Upper lobe of right lung (tissue), 1 donor: ENCODE measurements at regions not wholly inside any gene's neighbourhood (a gene's known extent, or its start where the extent isn't known, plus 50 kb on each side); places are given as distances from the start of the nearest gene placed in this dataset.
"Not testable (repeated sequence)": the region's sequence is repeated elsewhere in the genome, so short reads cannot be mapped to it uniquely, and the experiment has no call there.

ENCODE experiments used
- ATAC-seq: fragments of 200-7000 bp; cut with Tn5 transposase; one replicate; pipeline ENCODE4 v1.9.1; 2020; ENCODE audit warnings: mild to moderate bottlenecking, moderate library complexity
- DNase-seq: peaks from one replicate; pipeline ENCODE4 v3.0.0-alpha.2; 2020
- H3K27ac ChIP-seq: fragments of 200-600 bp; one replicate; pipeline ENCODE4 v1.8.0; 2022
- H3K27me3 ChIP-seq: fragments of 200-600 bp; one replicate; pipeline ENCODE4 v1.8.0; 2022; ENCODE audit warnings: mild to moderate bottlenecking
- H3K36me3 ChIP-seq: fragments of 200-600 bp; one replicate; pipeline ENCODE4 v1.8.0; 2022
- H3K4me1 ChIP-seq: fragments of 200-600 bp; one replicate; pipeline ENCODE4 v1.8.0; 2022
- H3K4me3 ChIP-seq: fragments of 200-600 bp; one replicate; pipeline ENCODE4 v1.8.0; 2022; ENCODE audit warnings: mild to moderate bottlenecking
- H3K9me3 ChIP-seq: fragments of 200-600 bp; one replicate; pipeline ENCODE4 v1.8.0; 2022
- intact Hi-C: fragments of 100-400 bp; cut with DNase I; formaldehyde crosslinking; loops from one replicate; pipeline ENCODE4 v1.11.0; 2022
- donor health status: DM: no; HTN: yes; CAD: no; lungs with severe emphysema.

DNA sequence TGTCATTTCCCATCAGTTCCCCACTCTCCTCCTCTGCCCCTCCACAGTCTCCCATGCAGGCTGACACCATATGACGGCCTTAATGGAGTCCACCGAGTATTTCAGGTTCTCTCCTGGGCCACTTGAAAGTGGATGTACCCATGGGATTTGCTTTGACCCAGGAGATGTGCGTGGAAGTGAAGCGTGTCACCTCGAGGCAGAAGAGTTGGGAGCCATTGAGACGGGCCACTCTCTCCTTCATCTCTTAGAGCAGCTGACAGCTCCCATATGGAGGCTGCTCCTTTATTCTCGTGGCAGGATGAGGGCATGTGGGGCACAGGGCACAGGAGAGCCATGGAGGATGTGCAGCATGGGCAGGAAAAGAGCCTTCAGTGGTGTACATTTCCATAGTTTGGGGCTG, 144.7 kb upstream of the CRYM start:
- H3K4me1 ChIP-seq, H3K9me3 ChIP-seq, H3K27me3 ChIP-seq, H3K36me3 ChIP-seq, H3K27ac ChIP-seq, DNase-seq, H3K4me3 ChIP-seq, intact Hi-C loops, ATAC-seq: not testable (repeated sequence)

DNA sequence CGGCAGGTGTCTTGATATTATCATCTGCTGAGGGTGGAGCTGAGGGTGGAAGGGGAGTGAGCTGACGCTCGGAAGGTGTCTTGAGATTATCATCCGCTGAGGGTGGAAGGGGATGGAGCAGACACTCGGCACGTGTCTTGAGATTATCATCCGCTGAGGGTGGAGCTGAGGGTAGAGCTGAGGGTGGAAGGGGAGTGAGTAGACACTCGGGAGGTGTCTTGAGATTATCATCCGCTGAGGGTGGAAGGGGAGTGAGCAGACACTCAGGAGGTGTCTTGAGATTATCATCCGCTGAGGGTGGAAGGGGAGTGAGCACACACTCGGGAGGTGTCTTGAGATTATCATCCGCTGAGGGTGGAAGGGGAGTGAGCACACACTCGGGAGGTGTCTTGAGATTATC, 126.6 kb upstream of the CRYM start:
- H3K4me1 ChIP-seq, intact Hi-C loops, H3K36me3 ChIP-seq, H3K9me3 ChIP-seq, H3K27ac ChIP-seq, H3K4me3 ChIP-seq, DNase-seq, H3K27me3 ChIP-seq, ATAC-seq: not testable (repeated sequence)

DNA sequence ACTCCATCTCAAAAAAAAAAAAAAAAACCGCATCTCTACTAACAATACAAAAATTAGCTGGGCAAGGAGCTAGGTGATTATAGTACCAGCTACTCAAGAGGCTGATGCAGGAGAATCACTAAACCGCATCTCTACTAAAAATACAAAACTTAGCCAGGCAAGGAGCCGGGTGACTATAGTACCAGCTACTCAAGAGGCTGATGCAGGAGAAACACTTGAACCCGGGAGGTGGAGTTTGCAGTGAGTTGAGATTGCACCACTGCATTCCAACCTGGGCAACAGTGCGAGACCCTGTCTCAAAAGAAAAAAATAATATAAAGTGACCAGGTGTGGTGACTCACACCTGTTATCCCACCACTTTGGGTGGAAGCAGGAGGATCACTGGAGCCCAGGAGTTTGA, 119.8 kb upstream of the CRYM start:
- H3K4me1 ChIP-seq, H3K27ac ChIP-seq, intact Hi-C loops, H3K27me3 ChIP-seq, DNase-seq, ATAC-seq, H3K4me3 ChIP-seq, H3K36me3 ChIP-seq, H3K9me3 ChIP-seq: not testable (repeated sequence)

DNA sequence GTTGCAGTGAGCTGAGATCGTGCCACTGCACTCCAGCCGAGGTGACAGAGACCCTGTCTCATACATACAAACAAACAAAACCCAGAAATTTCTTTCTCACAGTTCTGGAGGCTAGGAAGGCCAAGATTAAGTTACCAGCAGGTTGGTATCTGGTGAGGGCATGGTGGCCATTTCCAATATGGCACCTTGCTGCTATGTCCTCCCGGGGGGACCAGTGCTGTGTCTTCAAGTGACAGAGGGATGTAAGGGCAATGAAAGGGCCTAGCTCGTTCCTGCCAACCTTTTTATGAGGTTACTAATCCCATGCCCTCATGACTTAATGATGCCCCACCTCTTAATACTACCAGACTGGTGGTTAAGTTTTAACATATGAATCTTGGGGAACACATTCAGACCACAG, 118.5 kb upstream of the CRYM start:
- H3K27ac ChIP-seq, DNase-seq, H3K9me3 ChIP-seq, H3K36me3 ChIP-seq, intact Hi-C loops, ATAC-seq, H3K4me3 ChIP-seq, H3K27me3 ChIP-seq, H3K4me1 ChIP-seq: not testable (repeated sequence)

DNA sequence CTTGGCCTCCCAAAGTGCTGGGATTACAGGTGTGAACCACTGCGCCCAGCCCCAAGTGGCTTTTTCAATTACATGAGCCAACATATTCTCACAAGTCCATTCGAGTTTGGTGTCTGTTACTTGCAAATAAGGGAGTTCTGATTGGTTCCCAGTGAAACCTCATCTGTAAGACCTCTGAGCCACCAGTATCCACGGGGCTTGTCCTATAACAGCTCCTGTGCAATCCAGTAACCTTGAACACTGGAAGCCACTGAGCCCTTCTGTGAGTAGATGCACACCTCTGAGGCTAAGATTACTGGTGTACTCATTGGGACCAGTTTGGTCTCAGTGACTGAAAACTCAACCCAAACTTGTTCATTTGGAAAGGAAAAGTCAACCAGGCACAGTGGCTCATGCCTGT, 112.5 kb upstream of the CRYM start:
- H3K27me3 ChIP-seq, H3K4me3 ChIP-seq, H3K9me3 ChIP-seq, H3K4me1 ChIP-seq, intact Hi-C loops, H3K27ac ChIP-seq, DNase-seq, ATAC-seq, H3K36me3 ChIP-seq: not testable (repeated sequence)

DNA sequence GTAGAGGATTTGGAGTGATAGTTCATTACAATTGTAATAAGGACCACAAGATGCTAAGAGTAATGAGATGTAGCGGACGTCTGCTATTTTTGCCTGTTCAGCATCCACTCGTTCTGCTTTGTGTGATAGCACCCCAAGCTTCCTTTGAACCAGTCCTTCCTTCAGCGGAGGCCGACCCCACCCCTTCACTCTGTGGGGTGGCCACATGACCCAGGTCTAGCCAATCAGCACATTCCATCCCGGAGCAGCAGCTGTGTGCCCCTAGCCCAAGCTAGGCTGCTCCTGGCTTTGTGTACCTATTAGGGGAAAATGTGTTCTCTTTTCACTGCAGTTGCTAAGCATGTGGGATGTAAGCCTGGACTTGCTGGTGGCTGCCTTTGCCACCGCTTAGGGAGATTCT, 111.8 kb upstream of the CRYM start:
- H3K4me1 ChIP-seq, H3K36me3 ChIP-seq, ATAC-seq, DNase-seq, intact Hi-C loops, H3K4me3 ChIP-seq, H3K9me3 ChIP-seq, H3K27ac ChIP-seq, H3K27me3 ChIP-seq: not testable (repeated sequence)

DNA sequence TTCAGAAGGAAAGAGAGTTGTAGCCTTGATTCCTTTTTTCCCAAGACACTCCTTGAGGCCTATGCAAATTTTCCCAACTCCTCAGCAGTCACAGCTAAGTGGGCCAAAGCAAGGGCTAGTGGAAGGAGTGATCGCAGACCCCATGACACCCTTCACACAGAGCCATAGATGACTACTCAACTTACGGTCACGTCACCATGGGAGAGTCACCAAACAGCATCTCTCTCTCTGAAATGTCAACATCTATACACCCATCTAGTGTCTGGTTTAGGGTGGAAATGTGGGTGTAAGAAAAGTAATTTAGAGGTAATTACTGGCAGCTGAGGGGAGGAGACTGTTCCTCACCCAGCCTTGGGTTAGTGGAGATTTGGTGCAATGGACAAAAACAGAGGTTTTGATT, 109.7 kb upstream of the CRYM start:
- H3K27me3 ChIP-seq, H3K36me3 ChIP-seq, H3K9me3 ChIP-seq, intact Hi-C loops, ATAC-seq, H3K4me1 ChIP-seq, DNase-seq, H3K4me3 ChIP-seq, H3K27ac ChIP-seq: not testable (repeated sequence)

DNA sequence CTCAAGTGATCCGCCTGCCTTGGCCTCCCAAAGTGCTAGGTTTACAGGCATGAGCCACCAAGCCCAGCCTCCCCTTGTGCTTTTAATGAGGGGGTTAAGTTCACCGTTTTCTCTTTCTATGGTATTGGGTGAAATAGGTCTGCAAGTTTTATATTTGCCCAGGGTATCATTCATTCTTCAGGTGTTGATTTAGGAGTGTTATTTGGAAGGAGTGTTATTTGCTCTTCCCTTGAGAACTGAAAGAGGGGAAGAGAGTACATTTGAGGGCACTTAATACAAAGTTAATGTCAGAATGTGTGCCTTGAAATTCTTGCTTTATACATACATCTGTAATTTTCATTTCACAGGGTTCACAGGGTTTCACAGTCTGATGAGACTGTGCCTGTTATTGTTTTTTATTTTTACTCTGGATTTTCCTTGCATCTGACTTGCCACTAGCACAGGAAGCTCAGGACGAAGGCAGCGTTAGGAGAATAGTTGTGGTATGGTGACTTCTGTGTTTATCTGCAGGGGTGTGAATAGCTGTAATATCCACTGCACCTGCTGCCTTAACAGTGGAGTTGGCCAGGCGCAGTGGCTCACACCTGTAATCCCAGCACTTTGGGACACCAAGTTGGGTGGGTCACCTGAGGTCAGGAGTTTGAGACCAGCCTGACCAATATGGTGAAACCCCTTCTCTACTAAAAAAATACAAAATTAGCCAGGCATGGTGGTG, 108.3 kb upstream of the CRYM start:
- intact Hi-C loops, H3K4me1 ChIP-seq: not testable (repeated sequence)
- peak; percentile 65 for ATAC-seq

DNA sequence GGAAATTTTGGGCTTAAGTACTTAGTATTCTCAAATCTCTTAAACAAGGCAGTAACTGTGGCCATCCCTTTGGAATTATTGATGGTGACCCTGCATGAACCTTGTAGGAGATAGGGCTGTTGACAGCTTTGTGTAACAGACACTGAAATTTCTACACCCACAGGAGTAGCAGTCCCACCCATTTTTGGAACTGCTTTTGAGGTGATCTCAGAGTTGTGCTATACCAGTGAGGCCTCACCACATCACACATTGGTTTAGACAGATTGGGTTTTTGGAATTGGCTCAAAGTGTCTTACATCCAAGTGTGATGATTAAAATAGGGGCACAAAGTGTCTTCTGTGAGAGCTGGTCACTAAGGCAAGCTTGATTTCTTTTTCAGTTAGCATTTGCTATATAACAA, 105.6 kb upstream of the CRYM start:
- H3K36me3 ChIP-seq, H3K27me3 ChIP-seq, ATAC-seq, H3K4me3 ChIP-seq, H3K27ac ChIP-seq, H3K4me1 ChIP-seq, DNase-seq, intact Hi-C loops, H3K9me3 ChIP-seq: not testable (repeated sequence)

More for the DNA sequence above, 108.3 kb upstream of the CRYM start:
- not testable (repeated sequence) for H3K9me3 ChIP-seq, DNase-seq, H3K27ac ChIP-seq, H3K27me3 ChIP-seq, H3K36me3 ChIP-seq, H3K4me3 ChIP-seq

DNA sequence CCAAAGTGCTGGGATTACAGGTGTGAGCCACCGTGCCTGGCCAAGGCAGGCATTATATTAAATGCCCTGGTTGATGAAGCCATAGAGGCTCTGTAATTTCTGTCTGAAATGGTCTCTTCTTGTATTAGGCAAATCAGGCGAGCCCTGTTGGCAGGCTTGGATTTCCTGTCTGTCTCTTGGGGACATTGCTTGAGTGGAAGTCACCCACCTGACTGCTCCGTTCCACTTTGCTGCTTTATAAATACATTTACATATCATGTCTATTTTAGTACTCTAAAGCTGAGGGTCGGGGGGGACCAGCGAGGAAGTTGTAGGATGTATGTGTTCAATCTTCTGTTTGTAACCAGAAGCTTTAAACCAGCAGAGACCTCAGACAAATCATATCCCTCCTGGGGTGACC, 101.6 kb upstream of the CRYM start:
- H3K27me3 ChIP-seq, H3K9me3 ChIP-seq, H3K4me1 ChIP-seq, H3K36me3 ChIP-seq, H3K4me3 ChIP-seq, intact Hi-C loops, H3K27ac ChIP-seq, DNase-seq, ATAC-seq: not testable (repeated sequence)

DNA sequence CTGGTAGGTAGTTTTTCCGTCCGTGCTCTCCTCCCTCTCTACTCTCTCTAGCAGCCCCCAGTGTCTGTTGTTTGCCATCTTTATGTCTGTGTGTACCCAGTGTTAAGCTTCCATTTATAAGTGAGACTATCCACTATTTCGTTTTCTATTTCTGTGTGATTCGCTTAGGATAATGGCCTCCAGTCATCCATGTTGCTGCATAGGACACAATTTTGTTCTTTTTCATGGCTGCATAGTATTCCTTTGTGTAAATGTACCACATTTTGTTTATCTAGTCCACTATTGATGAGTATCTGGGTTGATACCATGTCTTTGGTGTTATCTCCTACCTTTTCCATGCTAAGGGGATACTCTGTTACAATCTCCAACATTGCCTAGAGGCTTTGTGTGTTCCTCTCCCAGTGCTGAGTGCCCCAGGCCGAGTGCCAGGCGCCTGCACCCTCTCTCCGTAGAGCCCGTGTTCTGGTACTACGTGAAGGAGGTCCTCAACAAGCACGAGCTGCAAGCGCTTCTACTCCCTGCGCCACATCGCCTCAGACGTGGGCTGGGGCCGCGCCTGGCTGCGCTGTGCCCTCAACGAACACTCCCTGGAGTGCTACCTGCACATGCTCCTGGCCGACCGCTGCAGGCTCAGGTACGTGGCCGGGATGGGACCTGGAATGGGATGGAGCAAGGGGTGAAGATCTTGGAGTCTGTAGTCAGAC, 98.3 kb upstream of the CRYM start:
- H3K9me3 ChIP-seq, H3K4me1 ChIP-seq, H3K27me3 ChIP-seq, DNase-seq, H3K27ac ChIP-seq, intact Hi-C loops, H3K36me3 ChIP-seq, ATAC-seq, H3K4me3 ChIP-seq: not testable (repeated sequence)

DNA sequence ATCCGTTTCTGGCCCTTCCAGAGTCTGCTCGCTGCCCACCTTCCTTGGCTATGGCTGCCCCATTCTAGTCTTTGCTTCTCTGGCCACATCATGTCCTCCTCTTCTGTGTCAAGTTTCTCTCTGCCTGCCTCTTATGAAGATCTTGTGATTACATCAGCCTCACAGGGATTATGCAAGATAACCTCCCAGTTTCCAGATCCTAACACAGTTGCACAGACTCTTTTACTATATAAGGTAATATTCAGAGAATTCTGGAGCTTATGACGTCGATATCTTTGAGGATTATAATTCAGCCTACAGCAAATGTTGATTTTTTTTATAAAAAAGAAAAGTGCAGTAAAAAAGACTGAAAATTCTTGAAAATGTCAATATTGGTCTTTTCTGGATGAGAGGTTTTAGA, 97.2 kb upstream of the CRYM start:
- H3K4me1 ChIP-seq, intact Hi-C loops, DNase-seq, H3K36me3 ChIP-seq, H3K27me3 ChIP-seq, H3K4me3 ChIP-seq, H3K9me3 ChIP-seq, H3K27ac ChIP-seq: not testable (repeated sequence)
- ATAC-seq: peak; percentile 76

DNA sequence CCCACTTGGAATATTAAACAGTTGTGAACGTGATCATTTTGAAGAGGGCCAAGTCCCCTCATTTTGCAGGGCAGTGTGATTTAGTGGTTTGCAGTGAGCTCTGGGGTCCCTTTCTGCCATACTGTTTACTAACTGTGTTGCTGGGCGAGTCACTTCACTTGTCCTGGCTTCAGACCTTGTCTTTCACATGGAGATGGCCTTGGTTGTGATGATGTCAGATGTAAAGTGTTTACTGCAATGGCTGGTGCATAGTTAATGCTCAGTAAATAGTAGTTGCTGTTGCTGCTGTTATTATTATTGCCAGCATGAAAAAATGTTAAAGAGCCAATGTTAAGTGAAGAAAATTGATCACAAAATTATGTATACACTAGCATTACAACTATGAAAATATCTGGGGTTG, 95.4 kb upstream of the CRYM start:
- intact Hi-C loops: not testable (repeated sequence)

DNA sequence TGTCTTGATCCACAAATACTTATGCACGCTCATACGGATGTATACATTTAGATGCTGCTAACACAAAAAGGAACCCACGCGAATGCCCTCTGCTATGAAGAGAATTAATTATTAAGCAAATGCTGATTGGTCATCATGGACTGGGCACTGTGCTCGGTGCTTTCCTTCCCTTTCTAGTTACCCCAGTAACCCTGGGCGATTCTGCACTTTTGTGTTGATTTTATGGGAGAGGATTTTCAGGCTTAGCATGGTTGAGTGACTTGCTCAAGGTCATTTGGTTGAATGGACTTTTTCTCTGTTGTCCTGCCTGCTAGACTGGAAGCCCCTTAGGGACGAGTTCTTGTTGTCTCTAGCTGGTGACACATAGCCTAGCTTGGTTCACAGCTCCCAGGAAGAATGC, 94.8 kb upstream of the CRYM start:
- H3K4me1 ChIP-seq, H3K27ac ChIP-seq, DNase-seq, H3K4me3 ChIP-seq, H3K9me3 ChIP-seq, intact Hi-C loops, H3K36me3 ChIP-seq, H3K27me3 ChIP-seq, ATAC-seq: not testable (repeated sequence)

More for the DNA sequence above, 95.4 kb upstream of the CRYM start:
- not testable (repeated sequence) for H3K27ac ChIP-seq, H3K4me1 ChIP-seq, H3K4me3 ChIP-seq, H3K27me3 ChIP-seq, H3K9me3 ChIP-seq, ATAC-seq, H3K36me3 ChIP-seq, DNase-seq
